SIG-M5 (cell line): ENCODE measurements at regions not wholly inside any gene's neighbourhood (a gene's known extent, or its start where the extent isn't known, plus 50 kb on each side); places are given as distances from the start of the nearest gene placed in this dataset.

ENCODE experiments used
- DNase-seq: peaks from one replicate; lab custom pipeline; 2025; lab: John Stamatoyannopoulos, UW

DNA sequence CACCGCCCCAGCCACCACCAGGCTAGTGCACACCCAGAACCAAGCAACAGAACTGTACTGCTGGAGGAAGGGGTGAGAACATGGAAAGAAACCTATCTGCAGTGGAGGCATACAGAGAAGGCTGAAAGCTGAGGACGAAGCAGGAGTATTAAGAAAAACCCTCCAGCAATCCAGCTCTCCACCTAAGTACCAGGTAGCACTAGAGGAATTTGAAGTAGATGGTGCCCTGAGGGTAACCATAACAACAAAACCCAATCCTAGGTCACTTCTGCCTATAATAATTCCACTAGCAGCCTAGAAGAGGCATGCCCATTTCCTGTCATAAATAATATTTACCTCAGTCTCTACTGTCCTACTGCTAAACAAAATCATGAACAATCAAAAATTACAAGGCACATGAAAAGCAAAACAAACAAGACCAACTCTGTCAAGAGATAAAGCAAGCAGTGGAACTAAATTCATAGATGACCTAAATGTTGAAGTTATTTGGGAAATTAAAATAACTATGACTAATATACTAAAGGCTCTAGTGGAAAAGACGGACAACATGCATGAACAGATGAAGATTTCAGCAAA lies 51.1 kb downstream of the HYCC1 start:
- DNase-seq: no peak

DNA sequence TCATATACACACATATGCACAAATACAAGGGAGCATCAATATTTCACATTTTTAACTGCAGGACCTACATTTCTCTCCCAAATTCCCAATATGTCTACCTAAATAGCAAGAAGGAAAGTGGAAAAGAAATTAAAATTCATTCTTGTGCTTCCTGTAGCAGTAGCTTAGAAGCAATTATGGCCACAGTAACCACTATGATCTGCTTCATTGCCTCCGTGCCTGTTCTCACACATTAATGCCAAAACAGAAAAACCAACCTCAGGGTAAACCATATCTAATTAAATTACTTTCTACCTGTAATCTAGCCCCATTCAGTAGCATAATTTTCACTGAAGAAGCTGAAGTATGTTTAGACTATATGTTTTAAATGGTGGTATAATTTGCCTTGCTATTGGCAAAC lies 55.2 kb downstream of the HYCC1 start:
- no peak for DNase-seq

DNA sequence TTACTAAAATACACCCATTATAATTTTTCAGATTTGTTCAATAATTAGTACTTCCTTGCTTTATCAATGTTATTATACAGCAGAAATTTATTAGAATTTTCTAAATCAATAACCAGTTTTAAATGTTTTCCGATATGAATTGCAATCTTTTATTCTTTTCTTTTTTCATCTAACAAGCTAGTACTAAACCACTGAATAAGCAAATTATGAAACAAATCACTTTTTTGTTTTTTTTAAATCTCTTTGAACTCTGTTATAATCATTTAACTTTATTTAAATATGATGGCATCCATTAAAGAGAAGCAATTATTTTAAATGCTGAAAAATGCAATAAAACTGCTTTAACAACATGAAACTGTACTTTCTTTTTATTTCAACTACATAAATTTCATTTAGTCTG lies 59.7 kb downstream of the HYCC1 start:
- DNase-seq: no peak

DNA sequence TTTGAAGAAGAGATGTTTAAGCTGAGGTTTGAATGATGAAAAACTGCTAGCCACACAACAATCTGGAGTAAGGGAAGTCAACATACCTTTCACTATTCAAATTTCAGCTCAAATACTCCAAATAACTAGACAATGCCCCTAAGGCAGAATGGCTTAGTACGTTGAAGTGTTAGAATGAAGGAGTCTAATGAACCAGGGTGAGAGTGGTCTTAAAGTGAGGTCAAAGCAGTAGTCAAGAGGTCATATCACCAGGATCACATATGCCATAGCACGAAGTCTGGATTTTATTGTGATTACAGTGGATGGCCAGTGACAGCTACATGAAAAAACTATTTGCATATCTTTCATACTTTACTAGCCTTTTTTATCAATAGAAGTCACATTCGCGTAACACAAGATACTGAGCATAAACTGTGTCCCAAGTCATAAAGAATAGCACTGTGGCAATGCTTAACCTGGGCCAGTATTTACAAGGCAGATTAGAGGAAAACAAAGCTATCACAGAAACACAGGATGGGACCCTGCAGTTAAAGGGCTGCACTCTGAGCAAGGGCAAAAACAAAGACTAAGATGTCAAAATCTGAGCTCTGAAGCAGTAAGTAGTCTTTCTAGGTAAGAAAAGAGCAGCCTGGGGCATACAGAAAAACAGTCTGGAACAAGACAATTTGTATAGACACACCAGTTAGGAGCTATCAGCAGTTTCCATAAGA lies 61.5 kb downstream of the HYCC1 start:
- no peak for DNase-seq

DNA sequence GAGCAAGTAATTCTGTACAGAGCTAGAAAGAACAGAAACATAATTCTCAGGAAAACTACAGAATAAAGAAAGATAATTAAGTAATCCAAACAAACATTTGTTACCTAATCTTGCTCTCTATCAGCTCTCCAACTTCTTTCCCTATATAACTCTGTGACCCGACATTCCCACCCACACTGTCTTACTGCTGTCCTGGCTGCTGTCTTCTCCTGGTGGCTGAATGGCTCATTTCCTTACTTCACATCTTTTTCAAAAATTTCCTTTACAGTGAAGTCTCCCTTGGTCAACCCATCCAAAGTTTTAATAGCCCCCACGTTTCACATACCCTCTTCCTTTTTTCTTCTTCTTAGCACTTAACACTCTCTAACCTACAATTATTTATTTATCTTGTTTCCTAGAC lies 64.0 kb downstream of the HYCC1 start:
- DNase-seq: no peak

DNA sequence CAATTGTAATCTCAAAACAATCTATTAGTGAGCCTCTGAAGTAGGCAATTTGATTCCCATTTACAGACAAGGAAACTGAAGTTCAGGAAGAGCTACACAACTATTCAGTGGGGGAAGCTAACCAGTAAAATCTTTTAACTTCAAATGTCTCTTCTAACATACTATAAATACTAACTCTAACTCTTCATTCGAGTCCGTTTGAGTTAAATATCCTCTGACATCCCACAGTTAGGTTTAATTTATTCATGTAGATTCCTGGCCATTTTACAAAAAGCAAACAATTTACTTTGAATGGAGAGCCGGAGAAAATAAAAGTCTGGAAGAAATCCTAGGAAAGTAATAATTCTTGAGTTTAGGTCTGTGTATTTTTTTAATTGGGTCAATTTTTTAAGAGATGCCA lies 64.7 kb downstream of the HYCC1 start:
- DNase-seq: no peak

- no peak for DNase-seq
Observed at GRCh38 chr7:22948770-22949169, 65.2 kb downstream of the HYCC1 start.

DNA sequence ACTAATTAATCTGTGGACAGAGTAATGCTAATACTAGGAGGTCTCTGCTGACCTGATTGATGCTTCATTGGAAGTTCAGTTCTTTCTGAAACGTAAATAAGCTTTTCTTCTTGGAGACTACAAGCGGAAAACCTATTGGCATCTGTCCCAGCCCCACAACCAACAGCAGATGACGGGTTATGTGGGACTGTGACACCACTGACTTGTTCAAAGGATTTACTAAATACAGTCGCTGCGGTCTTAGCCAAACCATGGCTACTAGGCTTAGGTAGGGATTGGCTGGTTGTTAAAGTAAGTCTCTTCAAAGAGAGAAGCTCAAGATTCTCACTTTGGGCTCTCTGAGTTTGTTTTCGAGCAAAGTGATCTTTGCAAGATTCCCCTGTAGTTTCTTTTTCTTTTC lies 68.3 kb downstream of the HYCC1 start:
- DNase-seq: no peak

DNA sequence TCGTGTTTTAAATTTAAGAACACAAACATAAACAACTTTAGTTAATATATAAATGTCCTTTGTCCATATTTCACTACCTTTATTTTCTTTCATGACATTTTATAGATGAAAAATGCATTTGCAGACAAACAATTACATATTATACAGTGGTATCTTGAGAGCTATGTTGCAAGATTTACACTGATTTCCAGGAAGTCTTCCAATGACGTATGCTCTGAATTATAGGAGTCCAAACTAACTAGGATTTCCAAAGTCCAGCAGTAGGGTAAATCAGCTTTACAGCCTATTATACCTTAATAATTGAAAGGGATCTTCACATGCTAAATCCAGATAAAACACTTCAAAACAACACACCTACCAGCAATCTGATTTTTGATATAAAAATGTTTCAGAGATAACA lies 69.4 kb downstream of the HYCC1 start:
- DNase-seq: no peak

DNA sequence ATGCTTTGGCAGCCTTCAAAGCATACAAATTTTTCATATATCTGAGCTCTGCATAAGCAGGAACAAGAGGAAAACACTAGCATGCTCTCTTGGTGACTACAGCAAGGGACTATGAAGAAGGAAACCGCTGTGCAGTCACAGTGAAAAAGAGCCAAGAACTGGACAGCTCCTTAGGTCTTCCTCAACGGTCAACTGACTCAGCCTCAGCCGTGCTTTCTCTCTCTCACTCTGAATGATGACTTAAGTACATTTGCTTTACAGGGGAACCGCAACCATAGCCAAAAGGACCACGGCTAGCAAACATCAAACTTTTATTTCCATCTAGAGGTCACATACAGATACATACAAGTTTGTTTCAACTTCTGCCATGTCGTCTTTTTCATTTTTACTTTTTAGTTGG lies 69.9 kb downstream of the HYCC1 start:
- no peak for DNase-seq

- DNase-seq: no peak
Observed at GRCh38 chr7:22942191-22942590, 71.7 kb downstream of the HYCC1 start.

DNA sequence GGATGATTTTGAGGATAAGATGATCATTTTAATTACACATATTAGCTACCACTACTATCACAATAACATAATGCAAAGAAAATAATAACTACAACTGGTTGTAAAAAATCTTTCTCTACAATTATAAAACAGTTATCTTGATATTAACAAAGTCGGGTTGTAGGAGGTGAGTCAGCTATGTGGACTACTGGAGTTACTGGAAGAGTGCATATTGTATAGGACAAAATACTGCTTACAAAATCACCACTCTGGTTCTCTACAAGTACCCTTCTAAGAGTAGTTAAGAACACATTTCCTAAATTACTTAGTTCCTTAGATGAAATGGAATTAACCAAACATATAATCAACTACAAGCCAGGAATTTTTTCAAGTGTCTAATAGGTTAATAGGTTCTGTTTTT lies 74.1 kb downstream of the HYCC1 start:
- no peak for DNase-seq

DNA sequence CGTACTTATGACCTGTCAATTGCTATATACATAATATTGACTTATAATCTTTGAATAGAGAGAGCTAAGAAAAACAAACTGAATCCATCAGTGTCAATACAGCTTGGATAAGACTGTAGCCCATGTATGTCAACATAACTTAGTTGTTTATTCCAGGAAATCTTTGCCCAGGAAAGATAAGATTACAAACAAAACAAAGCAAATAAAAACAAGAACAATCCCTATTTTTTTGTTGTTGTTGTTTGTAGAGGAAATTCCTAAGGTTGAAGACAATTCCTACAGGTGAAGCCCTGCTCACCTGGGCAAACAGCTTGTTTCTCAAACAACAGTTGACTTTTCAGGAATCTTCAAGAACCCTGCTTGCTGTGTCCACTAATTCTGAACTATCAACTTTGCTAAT lies 76.0 kb downstream of the HYCC1 start:
- no peak for DNase-seq

GRCh38 chr7:22936246-22936645 lies 77.7 kb downstream of the HYCC1 start:
- no peak for DNase-seq

DNA sequence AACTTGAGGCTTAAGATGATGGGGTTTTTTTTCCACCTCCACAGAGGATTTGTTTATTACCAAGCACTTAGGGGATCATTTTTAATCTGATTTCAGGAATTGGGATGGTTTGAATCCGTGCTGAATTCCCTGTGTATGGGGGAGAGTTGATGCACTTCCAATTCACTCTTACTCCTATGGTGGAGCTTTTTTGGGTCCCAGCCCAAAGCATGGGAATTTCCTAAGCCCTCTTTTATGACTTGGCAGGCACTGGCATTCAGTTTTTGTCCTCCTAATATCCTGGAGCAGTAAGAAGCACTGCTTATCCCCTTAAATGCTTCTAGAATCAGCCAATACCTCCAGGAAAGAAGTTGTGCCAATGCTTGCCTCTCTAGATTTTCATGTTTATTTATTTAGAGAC lies 78.7 kb downstream of the HYCC1 start:
- DNase-seq: no peak

GRCh38 chr7:22934473-22935065 lies 79.4 kb downstream of the HYCC1 start:
- no peak for DNase-seq

DNA sequence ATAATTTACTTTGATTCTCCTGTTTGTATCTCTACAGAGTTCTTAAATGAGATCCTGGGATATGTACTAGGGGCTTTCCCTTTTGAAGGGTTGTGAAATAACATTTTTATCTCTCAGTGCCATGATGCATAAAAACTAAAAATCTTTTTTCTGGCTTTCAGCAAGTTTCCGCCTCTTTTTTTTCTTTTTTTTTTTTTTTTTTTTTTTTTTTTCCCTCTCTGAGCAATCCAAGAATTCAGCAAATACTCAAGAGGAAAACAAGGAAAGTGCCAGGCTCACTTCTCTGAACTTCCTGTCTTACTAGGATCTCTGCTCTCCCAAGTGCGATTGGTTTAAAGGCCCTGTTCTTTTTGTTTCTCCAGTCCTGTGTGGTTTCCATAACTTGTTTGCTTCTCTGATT lies 79.9 kb downstream of the HYCC1 start:
- DNase-seq: no peak

- no peak for DNase-seq
Observed at GRCh38 chr7:22932896-22933295, 81.0 kb downstream of the HYCC1 start.

DNA sequence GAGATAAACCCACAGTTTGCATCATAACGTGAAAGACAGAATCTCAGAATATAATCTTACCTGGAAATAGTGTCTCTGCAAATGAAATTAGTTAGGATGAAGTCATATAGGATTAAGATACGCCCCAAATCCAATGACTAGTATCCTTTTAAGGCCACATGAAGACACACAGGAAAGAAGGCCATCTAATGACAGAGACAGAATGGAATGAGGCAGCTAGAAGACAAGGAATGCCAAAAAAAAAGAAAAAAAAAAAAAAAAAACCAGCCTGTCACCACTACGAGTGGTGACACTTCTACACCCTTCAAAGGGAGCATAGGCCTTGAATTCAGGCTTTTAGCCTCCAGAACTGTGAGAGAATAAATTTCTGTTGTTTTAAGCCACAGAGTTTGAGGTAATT lies 82.9 kb downstream of the HYCC1 start:
- no peak for DNase-seq

- no peak for DNase-seq
Observed at GRCh38 chr7:22922307-22922706, 91.6 kb downstream of the HYCC1 start.

DNA sequence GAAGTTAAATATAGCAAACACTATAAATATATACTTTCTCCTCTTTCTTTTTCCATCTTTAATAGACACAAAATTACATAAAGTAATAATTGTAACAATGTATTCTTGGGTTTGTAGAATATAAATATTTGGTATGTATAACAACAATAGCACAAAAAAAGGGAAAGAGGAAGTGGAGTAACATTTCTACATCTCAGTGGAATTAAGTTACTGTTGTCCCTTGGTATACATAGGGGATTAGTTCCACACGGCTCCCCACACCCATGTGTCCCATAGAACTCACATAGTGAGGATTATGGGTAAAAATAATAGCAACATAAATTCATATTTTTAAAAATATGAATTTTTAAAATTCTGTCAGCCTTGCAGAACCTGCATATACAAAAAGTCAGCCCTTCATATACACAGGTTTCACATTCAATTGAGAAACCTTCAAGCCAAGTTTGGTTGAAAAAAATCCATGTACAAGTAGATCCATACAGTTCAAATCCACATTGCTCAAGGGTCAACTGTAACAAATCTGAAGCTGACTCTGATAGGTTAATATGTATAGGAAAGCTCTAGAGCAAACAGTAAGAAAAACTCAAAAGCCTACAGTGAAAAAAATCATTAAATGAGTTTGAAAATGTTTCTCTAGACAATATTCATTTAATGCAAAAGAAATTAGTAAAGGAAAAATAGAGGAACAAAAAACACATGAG lies 92.4 kb downstream of the HYCC1 start:
- no peak for DNase-seq

DNA sequence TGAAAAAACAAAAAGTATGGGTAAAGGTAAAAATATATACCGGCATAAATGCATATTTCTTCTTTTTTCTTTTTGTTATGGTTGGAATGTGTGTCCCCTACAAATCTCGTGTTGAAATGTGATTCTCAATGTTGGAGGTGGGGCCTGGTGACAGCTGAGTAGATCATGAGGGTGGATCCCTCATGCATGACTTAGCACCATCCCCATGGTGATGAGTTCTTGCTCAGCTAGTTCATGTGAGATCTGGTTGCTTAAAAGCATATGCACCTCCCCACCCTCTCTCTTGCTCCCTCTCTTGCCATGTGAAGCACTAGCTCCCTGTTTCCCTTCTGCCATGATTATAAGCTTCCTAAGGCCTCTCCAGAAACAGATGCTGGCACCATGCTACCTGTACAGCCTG lies 93.3 kb downstream of the HYCC1 start:
- DNase-seq: no peak

- no peak for DNase-seq
Observed at GRCh38 chr7:22913158-22913557, 90.5 kb upstream of the TOMM7 start.
